ENCODE measurements at regions not wholly inside any gene's neighbourhood (a gene's known extent, or its start where the extent isn't known, plus 50 kb on each side); places are given as distances from the start of the nearest gene placed in this dataset.

DNA sequence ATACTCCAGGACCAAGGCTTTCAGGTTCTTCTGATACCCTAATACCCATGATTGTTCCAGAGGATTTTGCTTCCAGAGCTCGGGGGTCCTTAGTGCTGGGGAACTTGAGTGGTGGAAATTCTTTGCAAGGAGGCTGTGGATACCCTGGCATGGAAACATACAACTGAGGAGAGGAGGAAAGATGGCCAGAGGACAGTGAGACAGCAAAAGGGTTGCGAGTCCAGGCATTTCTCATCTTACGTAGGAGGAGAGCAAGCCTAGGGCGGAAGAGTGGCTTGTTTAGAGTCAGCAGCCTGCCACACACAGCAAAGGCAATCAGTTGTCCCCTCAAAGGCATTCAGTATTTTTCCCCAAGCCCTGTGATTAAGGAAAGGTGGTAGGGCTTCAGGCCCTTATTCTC is 73.5 kb downstream of the ADM start (continued):
- TF ChIP-seq, protein P1, sequence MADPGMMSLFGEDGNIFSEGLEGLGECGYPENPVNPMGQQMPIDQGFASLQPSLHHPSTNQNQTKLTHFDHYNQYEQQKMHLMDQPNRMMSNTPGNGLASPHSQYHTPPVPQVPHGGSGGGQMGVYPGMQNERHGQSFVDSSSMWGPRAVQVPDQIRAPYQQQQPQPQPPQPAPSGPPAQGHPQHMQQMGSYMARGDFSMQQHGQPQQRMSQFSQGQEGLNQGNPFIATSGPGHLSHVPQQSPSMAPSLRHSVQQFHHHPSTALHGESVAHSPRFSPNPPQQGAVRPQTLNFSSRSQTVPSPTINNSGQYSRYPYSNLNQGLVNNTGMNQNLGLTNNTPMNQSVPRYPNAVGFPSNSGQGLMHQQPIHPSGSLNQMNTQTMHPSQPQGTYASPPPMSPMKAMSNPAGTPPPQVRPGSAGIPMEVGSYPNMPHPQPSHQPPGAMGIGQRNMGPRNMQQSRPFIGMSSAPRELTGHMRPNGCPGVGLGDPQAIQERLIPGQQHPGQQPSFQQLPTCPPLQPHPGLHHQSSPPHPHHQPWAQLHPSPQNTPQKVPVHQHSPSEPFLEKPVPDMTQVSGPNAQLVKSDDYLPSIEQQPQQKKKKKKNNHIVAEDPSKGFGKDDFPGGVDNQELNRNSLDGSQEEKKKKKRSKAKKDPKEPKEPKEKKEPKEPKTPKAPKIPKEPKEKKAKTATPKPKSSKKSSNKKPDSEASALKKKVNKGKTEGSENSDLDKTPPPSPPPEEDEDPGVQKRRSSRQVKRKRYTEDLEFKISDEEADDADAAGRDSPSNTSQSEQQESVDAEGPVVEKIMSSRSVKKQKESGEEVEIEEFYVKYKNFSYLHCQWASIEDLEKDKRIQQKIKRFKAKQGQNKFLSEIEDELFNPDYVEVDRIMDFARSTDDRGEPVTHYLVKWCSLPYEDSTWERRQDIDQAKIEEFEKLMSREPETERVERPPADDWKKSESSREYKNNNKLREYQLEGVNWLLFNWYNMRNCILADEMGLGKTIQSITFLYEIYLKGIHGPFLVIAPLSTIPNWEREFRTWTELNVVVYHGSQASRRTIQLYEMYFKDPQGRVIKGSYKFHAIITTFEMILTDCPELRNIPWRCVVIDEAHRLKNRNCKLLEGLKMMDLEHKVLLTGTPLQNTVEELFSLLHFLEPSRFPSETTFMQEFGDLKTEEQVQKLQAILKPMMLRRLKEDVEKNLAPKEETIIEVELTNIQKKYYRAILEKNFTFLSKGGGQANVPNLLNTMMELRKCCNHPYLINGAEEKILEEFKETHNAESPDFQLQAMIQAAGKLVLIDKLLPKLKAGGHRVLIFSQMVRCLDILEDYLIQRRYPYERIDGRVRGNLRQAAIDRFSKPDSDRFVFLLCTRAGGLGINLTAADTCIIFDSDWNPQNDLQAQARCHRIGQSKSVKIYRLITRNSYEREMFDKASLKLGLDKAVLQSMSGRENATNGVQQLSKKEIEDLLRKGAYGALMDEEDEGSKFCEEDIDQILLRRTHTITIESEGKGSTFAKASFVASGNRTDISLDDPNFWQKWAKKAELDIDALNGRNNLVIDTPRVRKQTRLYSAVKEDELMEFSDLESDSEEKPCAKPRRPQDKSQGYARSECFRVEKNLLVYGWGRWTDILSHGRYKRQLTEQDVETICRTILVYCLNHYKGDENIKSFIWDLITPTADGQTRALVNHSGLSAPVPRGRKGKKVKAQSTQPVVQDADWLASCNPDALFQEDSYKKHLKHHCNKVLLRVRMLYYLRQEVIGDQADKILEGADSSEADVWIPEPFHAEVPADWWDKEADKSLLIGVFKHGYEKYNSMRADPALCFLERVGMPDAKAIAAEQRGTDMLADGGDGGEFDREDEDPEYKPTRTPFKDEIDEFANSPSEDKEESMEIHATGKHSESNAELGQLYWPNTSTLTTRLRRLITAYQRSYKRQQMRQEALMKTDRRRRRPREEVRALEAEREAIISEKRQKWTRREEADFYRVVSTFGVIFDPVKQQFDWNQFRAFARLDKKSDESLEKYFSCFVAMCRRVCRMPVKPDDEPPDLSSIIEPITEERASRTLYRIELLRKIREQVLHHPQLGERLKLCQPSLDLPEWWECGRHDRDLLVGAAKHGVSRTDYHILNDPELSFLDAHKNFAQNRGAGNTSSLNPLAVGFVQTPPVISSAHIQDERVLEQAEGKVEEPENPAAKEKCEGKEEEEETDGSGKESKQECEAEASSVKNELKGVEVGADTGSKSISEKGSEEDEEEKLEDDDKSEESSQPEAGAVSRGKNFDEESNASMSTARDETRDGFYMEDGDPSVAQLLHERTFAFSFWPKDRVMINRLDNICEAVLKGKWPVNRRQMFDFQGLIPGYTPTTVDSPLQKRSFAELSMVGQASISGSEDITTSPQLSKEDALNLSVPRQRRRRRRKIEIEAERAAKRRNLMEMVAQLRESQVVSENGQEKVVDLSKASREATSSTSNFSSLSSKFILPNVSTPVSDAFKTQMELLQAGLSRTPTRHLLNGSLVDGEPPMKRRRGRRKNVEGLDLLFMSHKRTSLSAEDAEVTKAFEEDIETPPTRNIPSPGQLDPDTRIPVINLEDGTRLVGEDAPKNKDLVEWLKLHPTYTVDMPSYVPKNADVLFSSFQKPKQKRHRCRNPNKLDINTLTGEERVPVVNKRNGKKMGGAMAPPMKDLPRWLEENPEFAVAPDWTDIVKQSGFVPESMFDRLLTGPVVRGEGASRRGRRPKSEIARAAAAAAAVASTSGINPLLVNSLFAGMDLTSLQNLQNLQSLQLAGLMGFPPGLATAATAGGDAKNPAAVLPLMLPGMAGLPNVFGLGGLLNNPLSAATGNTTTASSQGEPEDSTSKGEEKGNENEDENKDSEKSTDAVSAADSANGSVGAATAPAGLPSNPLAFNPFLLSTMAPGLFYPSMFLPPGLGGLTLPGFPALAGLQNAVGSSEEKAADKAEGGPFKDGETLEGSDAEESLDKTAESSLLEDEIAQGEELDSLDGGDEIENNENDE (IDR thresholded peaks at IDR 0.05; ENCODE audit: insufficient replicate concordance, low read length), result no peak
- no peak for TF ChIP-seq BCL11A (IDR thresholded peaks at IDR 0.05; ENCODE audit: low read depth in 2 of 2, low read length in 2 of 2)
- TF ChIP-seq SP4 (IDR thresholded peaks at IDR 0.05; ENCODE audit: low read length), result no peak
- no peak for TF ChIP-seq TEAD4 (IDR thresholded peaks at IDR 0.05; ENCODE audit: low read depth, low read length)
- TF ChIP-seq HDAC2 (IDR thresholded peaks at IDR 0.05; ENCODE audit: borderline replicate concordance in 1 of 2, low read depth in 2 of 2, low read length in 2 of 2), result no peak
- no peak for TF ChIP-seq ATF2 (IDR thresholded peaks at IDR 0.05; ENCODE audit: low read length)
